ENCODE measurements at regions not wholly inside any gene's neighbourhood (a gene's known extent, or its start where the extent isn't known, plus 50 kb on each side); places are given as distances from the start of the nearest gene placed in this dataset.

- no peak for ATAC-seq
- TF ChIP-seq GLIS3 (CRISPR knock-in tag; IDR thresholded peaks at IDR 0.05) (no peak), ISL1 (CRISPR knock-in tag; IDR thresholded peaks at IDR 0.05) (no peak), ZFP30 (CRISPR knock-in tag; IDR thresholded peaks at IDR 0.05) (no peak), ARNTL (CRISPR knock-in tag; IDR thresholded peaks at IDR 0.05; ENCODE audit: borderline replicate concordance, low read depth) (no peak)
Observed at GRCh38 chr12:67535971-67536370, 112.6 kb upstream of the DYRK2 start.

DNA sequence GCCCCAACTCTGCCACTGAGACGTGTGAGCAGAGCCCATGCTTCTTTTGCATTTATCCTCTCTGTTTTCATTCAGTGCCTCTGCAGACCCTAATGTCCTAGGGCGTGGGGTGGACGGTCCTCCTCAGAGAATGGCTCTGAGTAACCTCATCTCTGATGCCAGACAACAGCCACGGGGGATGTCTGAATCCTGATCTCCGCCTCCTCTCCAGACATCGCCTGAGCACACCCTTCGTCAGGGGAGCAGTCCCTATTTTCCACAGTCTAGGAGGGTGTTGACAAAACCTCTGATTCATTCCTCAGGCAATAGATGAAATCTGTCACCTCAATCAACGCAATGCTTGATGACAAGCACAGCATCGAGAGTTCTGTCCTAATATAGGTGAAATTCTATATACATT is 109.2 kb upstream of the DYRK2 start:
- TF ChIP-seq TCF4 (CRISPR knock-in tag; IDR thresholded peaks at IDR 0.05; ENCODE audit: borderline replicate concordance), result no peak
- no peak for TF ChIP-seq ZC3H10 (CRISPR knock-in tag; IDR thresholded peaks at IDR 0.05)
- no peak for TF ChIP-seq ESRRG (CRISPR knock-in tag; IDR thresholded peaks at IDR 0.05)
- no peak for TF ChIP-seq PATZ1 (CRISPR knock-in tag; IDR thresholded peaks at IDR 0.05; ENCODE audit: borderline replicate concordance)
- no peak for TF ChIP-seq ZNF8 (CRISPR knock-in tag; IDR thresholded peaks at IDR 0.05)
- TF ChIP-seq, protein P1, sequence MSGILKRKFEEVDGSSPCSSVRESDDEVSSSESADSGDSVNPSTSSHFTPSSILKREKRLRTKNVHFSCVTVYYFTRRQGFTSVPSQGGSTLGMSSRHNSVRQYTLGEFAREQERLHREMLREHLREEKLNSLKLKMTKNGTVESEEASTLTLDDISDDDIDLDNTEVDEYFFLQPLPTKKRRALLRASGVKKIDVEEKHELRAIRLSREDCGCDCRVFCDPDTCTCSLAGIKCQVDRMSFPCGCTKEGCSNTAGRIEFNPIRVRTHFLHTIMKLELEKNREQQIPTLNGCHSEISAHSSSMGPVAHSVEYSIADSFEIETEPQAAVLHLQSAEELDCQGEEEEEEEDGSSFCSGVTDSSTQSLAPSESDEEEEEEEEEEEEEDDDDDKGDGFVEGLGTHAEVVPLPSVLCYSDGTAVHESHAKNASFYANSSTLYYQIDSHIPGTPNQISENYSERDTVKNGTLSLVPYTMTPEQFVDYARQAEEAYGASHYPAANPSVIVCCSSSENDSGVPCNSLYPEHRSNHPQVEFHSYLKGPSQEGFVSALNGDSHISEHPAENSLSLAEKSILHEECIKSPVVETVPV (CRISPR knock-in tag; IDR thresholded peaks at IDR 0.05), result no peak
- no peak for TF ChIP-seq TSHZ2 (CRISPR knock-in tag; IDR thresholded peaks at IDR 0.05)
- TF ChIP-seq CSDC2 (CRISPR knock-in tag; IDR thresholded peaks at IDR 0.05), result no peak
- no peak for TF ChIP-seq ARNTL (CRISPR knock-in tag; IDR thresholded peaks at IDR 0.05; ENCODE audit: borderline replicate concordance, low read depth)
- no peak for TF ChIP-seq RARB (CRISPR knock-in tag; IDR thresholded peaks at IDR 0.05)
- TF ChIP-seq TOX (CRISPR knock-in tag; IDR thresholded peaks at IDR 0.05; ENCODE audit: borderline replicate concordance), result no peak
- TF ChIP-seq ZFP30 (CRISPR knock-in tag; IDR thresholded peaks at IDR 0.05), result no peak
- TF ChIP-seq, protein P2, sequence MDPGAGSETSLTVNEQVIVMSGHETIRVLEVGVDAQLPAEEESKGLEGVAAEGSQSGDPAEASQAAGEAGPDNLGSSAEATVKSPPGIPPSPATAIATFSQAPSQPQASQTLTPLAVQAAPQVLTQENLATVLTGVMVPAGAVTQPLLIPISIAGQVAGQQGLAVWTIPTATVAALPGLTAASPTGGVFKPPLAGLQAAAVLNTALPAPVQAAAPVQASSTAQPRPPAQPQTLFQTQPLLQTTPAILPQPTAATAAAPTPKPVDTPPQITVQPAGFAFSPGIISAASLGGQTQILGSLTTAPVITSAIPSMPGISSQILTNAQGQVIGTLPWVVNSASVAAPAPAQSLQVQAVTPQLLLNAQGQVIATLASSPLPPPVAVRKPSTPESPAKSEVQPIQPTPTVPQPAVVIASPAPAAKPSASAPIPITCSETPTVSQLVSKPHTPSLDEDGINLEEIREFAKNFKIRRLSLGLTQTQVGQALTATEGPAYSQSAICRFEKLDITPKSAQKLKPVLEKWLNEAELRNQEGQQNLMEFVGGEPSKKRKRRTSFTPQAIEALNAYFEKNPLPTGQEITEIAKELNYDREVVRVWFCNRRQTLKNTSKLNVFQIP (CRISPR knock-in tag; IDR thresholded peaks at IDR 0.05; ENCODE audit: borderline replicate concordance, low read depth), result no peak
- no peak for TF ChIP-seq SNAI2 (CRISPR knock-in tag; IDR thresholded peaks at IDR 0.05)
- TF ChIP-seq ZNF70 (CRISPR knock-in tag; IDR thresholded peaks at IDR 0.05), result no peak
- ATAC-seq, result no peak

GRCh38 chr12:67539946-67540345 is 108.6 kb upstream of the DYRK2 start:
- TF ChIP-seq, protein P3, sequence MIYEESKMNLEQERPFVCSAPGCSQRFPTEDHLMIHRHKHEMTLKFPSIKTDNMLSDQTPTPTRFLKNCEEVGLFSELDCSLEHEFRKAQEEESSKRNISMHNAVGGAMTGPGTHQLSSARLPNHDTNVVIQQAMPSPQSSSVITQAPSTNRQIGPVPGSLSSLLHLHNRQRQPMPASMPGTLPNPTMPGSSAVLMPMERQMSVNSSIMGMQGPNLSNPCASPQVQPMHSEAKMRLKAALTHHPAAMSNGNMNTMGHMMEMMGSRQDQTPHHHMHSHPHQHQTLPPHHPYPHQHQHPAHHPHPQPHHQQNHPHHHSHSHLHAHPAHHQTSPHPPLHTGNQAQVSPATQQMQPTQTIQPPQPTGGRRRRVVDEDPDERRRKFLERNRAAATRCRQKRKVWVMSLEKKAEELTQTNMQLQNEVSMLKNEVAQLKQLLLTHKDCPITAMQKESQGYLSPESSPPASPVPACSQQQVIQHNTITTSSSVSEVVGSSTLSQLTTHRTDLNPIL (CRISPR knock-in tag; IDR thresholded peaks at IDR 0.05; ENCODE audit: low read depth), result no peak
- TF ChIP-seq ZNF70 (CRISPR knock-in tag; IDR thresholded peaks at IDR 0.05), result no peak
- TF ChIP-seq SNAI2 (CRISPR knock-in tag; IDR thresholded peaks at IDR 0.05), result no peak
- no peak for TF ChIP-seq ISL1 (CRISPR knock-in tag; IDR thresholded peaks at IDR 0.05)
- no peak for TF ChIP-seq PATZ1 (CRISPR knock-in tag; IDR thresholded peaks at IDR 0.05; ENCODE audit: borderline replicate concordance)
- no peak for TF ChIP-seq ARNTL (CRISPR knock-in tag; IDR thresholded peaks at IDR 0.05; ENCODE audit: borderline replicate concordance, low read depth)
- peak; percentile 65 for ATAC-seq

All from SK-N-SH treated with all-trans-retinoic acid at 6 μM for 48 hours (cell line).